ENCODE measurements at regions not wholly inside any gene's neighbourhood (a gene's known extent, or its start where the extent isn't known, plus 50 kb on each side); places are given as distances from the start of the nearest gene placed in this dataset.

DNA sequence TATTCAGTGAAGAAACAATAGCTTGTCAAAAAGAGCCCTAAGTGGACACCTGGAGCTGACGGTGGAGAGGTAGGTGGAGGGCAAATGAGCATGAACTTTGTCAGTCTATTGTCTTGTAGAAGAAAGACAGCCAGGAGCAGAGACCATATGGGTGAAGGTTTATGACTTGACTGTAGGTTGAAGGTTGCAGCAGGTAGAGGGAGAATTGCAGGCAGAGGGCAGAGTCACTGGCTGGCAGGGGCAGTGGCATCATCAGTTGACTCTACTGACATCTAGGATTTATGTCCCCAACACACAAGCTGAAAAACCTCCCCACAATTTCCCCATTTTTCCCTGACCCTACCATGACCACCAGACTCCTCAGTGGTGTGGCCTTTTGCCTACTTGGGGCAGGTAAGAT lies 243.6 kb upstream of the PRSS58 start:
- TF ChIP-seq, protein P1, sequence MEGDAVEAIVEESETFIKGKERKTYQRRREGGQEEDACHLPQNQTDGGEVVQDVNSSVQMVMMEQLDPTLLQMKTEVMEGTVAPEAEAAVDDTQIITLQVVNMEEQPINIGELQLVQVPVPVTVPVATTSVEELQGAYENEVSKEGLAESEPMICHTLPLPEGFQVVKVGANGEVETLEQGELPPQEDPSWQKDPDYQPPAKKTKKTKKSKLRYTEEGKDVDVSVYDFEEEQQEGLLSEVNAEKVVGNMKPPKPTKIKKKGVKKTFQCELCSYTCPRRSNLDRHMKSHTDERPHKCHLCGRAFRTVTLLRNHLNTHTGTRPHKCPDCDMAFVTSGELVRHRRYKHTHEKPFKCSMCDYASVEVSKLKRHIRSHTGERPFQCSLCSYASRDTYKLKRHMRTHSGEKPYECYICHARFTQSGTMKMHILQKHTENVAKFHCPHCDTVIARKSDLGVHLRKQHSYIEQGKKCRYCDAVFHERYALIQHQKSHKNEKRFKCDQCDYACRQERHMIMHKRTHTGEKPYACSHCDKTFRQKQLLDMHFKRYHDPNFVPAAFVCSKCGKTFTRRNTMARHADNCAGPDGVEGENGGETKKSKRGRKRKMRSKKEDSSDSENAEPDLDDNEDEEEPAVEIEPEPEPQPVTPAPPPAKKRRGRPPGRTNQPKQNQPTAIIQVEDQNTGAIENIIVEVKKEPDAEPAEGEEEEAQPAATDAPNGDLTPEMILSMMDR (IDR thresholded peaks at IDR 0.05): no peak
- TF ChIP-seq POLR2A (IDR thresholded peaks at IDR 0.05) (no peak), EP300 (IDR thresholded peaks at IDR 0.05; ENCODE audit: low read depth) (no peak)
